ENCODE measurements at regions not wholly inside any gene's neighbourhood (a gene's known extent, or its start where the extent isn't known, plus 50 kb on each side); places are given as distances from the start of the nearest gene placed in this dataset.
"Not testable (repeated sequence)": the region's sequence is repeated elsewhere in the genome, so short reads cannot be mapped to it uniquely, and the experiment has no call there.

GRCh38 chr2:132272713-132273112, 111.0 kb upstream of the ANKRD30BL start:
- Histone ChIP-seq H2AFZ (ENCODE audit: low read depth) (no peak overlapping the region), H3K27ac (ENCODE audit: low read depth in 2 of 2, low read length in 1 of 2) (no peak overlapping the region), H3K27me3 (ENCODE audit: insufficient read depth) (peaks cover 4% of the 10 kb centered on the region; the same call in 1 of the 2 replicates), H3F3A (replicated peaks; ENCODE audit: insufficient read depth) (no peaks in the 10 kb centered on the region), H3K9ac (no peak overlapping the region), H3K4me1 (ENCODE audit: control insufficient read depth in 1 of 2, insufficient read depth in 2 of 2, low read depth in 1 of 2, low read length in 1 of 2) (no peaks in the 10 kb centered on the region), H4K20me1 (ENCODE audit: insufficient read depth) (no peaks in the 10 kb centered on the region), H3K4me2 (no peak overlapping the region), H3K79me2 (ENCODE audit: insufficient read depth) (no peaks in the 10 kb centered on the region), H3K4me3 (ENCODE audit: low read depth in 2 of 2, low read length in 1 of 2) (no peak overlapping the region), H3K9me3 (no peaks in the 10 kb centered on the region), H3K9me2 (no peaks in the 10 kb centered on the region), H3K36me3 (replicated peaks in 1 of 2; ENCODE audit: control insufficient read depth in 1 of 2, insufficient read depth in 2 of 2, low read length in 1 of 2) (no peaks in the 10 kb centered on the region)
- POLR2A ChIA-PET, result no interaction called here
- CTCF ChIA-PET, result no interaction called here
- no peak for DNase-seq
- 80% methylated on average over 14 of the region's 14 CpGs for WGBS (ENCODE audit: low lambda C conversion rate)
- no peak for TF ChIP-seq ZBTB33 (IDR thresholded peaks at IDR 0.05; ENCODE audit: borderline replicate concordance, low read depth)
- no peak for TF ChIP-seq EZH2phosphoT487 (IDR thresholded peaks at IDR 0.05; ENCODE audit: borderline replicate concordance, low read depth)
- no peak for TF ChIP-seq FOSL2 (IDR thresholded peaks at IDR 0.05; ENCODE audit: borderline replicate concordance, low read depth)
- no peak for TF ChIP-seq TEAD4 (IDR thresholded peaks at IDR 0.05; ENCODE audit: borderline replicate concordance, insufficient read depth)
- TF ChIP-seq USF1 (IDR thresholded peaks at IDR 0.05; ENCODE audit: borderline replicate concordance, low read depth), result no peak
- TF ChIP-seq, protein P1, sequence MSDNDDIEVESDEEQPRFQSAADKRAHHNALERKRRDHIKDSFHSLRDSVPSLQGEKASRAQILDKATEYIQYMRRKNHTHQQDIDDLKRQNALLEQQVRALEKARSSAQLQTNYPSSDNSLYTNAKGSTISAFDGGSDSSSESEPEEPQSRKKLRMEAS (IDR thresholded peaks at IDR 0.05; ENCODE audit: low read depth), result no peak
- no peak for TF ChIP-seq NFIC (IDR thresholded peaks at IDR 0.05; ENCODE audit: borderline replicate concordance)
- TF ChIP-seq MEF2A (IDR thresholded peaks at IDR 0.05; ENCODE audit: borderline replicate concordance, low read depth), result no peak
- no peak for TF ChIP-seq YY1 (IDR thresholded peaks at IDR 0.05; ENCODE audit: low read depth)
- no peak for TF ChIP-seq GABPA (IDR thresholded peaks at IDR 0.05; ENCODE audit: low read depth)
- TF ChIP-seq SMC3 (IDR thresholded peaks at IDR 0.05; ENCODE audit: low read depth, low read length), result no peak
- TF ChIP-seq SIN3A (IDR thresholded peaks at IDR 0.05; ENCODE audit: borderline replicate concordance, low read depth, low read length), result no peak
- no peak for TF ChIP-seq JUND (IDR thresholded peaks at IDR 0.05)
- TF ChIP-seq GATA2 (CRISPR knock-in tag; IDR thresholded peaks at IDR 0.05), result no peak

GRCh38 chr2:132273585-132273984, 111.8 kb upstream of the ANKRD30BL start:
- H3K4me1 ChIP-seq (ENCODE audit: control insufficient read depth in 1 of 2, insufficient read depth in 2 of 2, low read depth in 1 of 2, low read length in 1 of 2); DNase-seq; H3F3A ChIP-seq (replicated peaks; ENCODE audit: insufficient read depth); H3K36me3 ChIP-seq (replicated peaks in 1 of 2; ENCODE audit: control insufficient read depth in 1 of 2, insufficient read depth in 2 of 2, low read length in 1 of 2); H3K9ac ChIP-seq; POLR2A ChIA-PET; CTCF ChIA-PET; H3K79me2 ChIP-seq (ENCODE audit: insufficient read depth); H3K27me3 ChIP-seq (ENCODE audit: insufficient read depth); H3K4me3 ChIP-seq (ENCODE audit: low read depth in 2 of 2, low read length in 1 of 2); H3K4me2 ChIP-seq; H2AFZ ChIP-seq (ENCODE audit: low read depth); H3K9me3 ChIP-seq; H3K27ac ChIP-seq (ENCODE audit: low read depth in 2 of 2, low read length in 1 of 2); H4K20me1 ChIP-seq (ENCODE audit: insufficient read depth); H3K9me2 ChIP-seq: not testable (repeated sequence)
- 85% methylated on average over 23 of the region's 23 CpGs for WGBS (ENCODE audit: low lambda C conversion rate)
